ENCODE measurements at regions not wholly inside any gene's neighbourhood (a gene's known extent, or its start where the extent isn't known, plus 50 kb on each side); places are given as distances from the start of the nearest gene placed in this dataset. TPM values are rescaled to one million over a fixed set of nuclear protein-coding genes. Genes with fewer than 3 reads are reported as not detected.

GRCh38 chr7:93626869-93627268 is 52.3 kb upstream of the CALCR start:
- Histone ChIP-seq H2BK120ac (ENCODE audit: low read depth, low read length, poor library complexity, severe bottlenecking) (no peak overlapping the region), H3K4ac (ENCODE audit: low read depth, low read length) (no peak overlapping the region), H3K9me3 (ENCODE audit: control insufficient read depth, low read depth, low read length) (no peaks in the 10 kb centered on the region), H4K8ac (replicated peaks; ENCODE audit: insufficient read length, low read depth, low read length) (no peak overlapping the region), H3K23ac (ENCODE audit: insufficient read length, low read depth, low read length) (no peak overlapping the region), H3K56ac (ENCODE audit: insufficient read length, low read depth, low read length) (no peak overlapping the region), H2BK15ac (ENCODE audit: low read depth, low read length) (no peak overlapping the region), H3K79me1 (ENCODE audit: insufficient read depth, low read depth, low read length, poor library complexity, severe bottlenecking) (no peaks in the 10 kb centered on the region), H4K20me1 (ENCODE audit: control insufficient read depth, insufficient read depth, insufficient read length) (no peaks in the 10 kb centered on the region), H2BK12ac (ENCODE audit: insufficient read length, low read depth, low read length) (no peak overlapping the region), H2AFZ (ENCODE audit: low read length) (no peak overlapping the region), H2AK5ac (ENCODE audit: insufficient read length, low read length) (no peak overlapping the region), H3K4me2 (ENCODE audit: insufficient read depth, insufficient read length, low read length) (no peak overlapping the region), H3K18ac (ENCODE audit: insufficient read length, low read depth, low read length) (no peak overlapping the region), H3K79me2 (ENCODE audit: insufficient read depth, low read length) (no peaks in the 10 kb centered on the region), H4K91ac (ENCODE audit: insufficient read length, low read depth, low read length) (no peak overlapping the region), H3K9ac (ENCODE audit: extremely low read depth, insufficient read length, low read length) (no peak overlapping the region), H3K27me3 (ENCODE audit: insufficient read depth, low read length) (no peaks in the 10 kb centered on the region), H3K27ac (ENCODE audit: insufficient read length, low read depth, low read length) (no peak overlapping the region), H4K5ac (ENCODE audit: insufficient read length, low read depth, low read length) (no peak overlapping the region), H2BK5ac (ENCODE audit: insufficient read length, low read length) (no peak overlapping the region), H3K23me2 (ENCODE audit: insufficient read length, low read depth, low read length, poor library complexity, severe bottlenecking) (no peaks in the 10 kb centered on the region), H2BK20ac (ENCODE audit: low read depth, low read length, poor library complexity, severe bottlenecking) (no peak overlapping the region), H3T11ph (ENCODE audit: low read length) (no peak overlapping the region), H3K4me1 (ENCODE audit: insufficient read depth, low read length) (no peaks in the 10 kb centered on the region), H3K14ac (ENCODE audit: insufficient read depth, low read length) (no peak overlapping the region)
- peaks cover 6 to 12% of the 10 kb centered on the region in 2 experiments for H3K4me1 Mint-ChIP-seq
- no peak for DNase-seq
- no peak overlapping the region for H3K27ac Mint-ChIP-seq
- no peaks in the 10 kb centered on the region for H3K27me3 Mint-ChIP-seq (ENCODE audit: low read depth)
- H3K4me3 Mint-ChIP-seq: no peak overlapping the region
- no CpG with 5 or more reads among the region's 1 CpG for WGBS (ENCODE audit: extremely low coverage, insufficient read length, low lambda C conversion rate)
- H3K36me3 Mint-ChIP-seq (ENCODE audit: insufficient read depth in 1 of 3, low read depth in 3 of 3): no peaks in the 10 kb centered on the region
- H3K9me3 Mint-ChIP-seq: no peaks in the 10 kb centered on the region; a peak in 1 of 5 replicates
- no peak for TF ChIP-seq CTCF (conservative IDR thresholded peaks at IDR 0.05)

Small RNA genes lying in the stretch of these regions (microRNA-seq; reads per million reads assigned to microRNA genes)
- not detected for gene MIR4652 (ENCODE audit: borderline microRNAs expressed)

All from H9 (cell line).